A549 (cell line): ENCODE measurements at regions not wholly inside any gene's neighbourhood (a gene's known extent, or its start where the extent isn't known, plus 50 kb on each side); places are given as distances from the start of the nearest gene placed in this dataset.

ENCODE experiments used
- ATAC-seq, 2 experiments: fragments of 200-7000 bp in 1 of 2; fragments of >200 bp in 1 of 2; cut with Nextera tagmentation in 1 of 2; cut with Tn5 transposase in 1 of 2; 3 replicates each; pipeline versions ENCODE4 v1.8.0 to v1.9.1; 2018 to 2020; ENCODE audit warnings: mild to moderate bottlenecking in 1 of 2, moderate library complexity in 1 of 2
- CTCF ChIA-PET: fragments of 300-600 bp; sonication (Branson Sonifier 250); formaldehyde crosslinking; extraction: SDS; loops from one replicate; lab custom pipeline; 2021; ENCODE audit warnings: antibody characterized with exemption, inconsistent platforms; lab: Yijun Ruan, JAX
- POLR2A ChIA-PET: fragments of 350-600 bp; formaldehyde crosslinking; extraction: SDS; loops from one replicate; lab custom pipeline; 2021; ENCODE audit warnings: antibody characterized with exemption, inconsistent platforms; lab: Yijun Ruan, JAX
- DNase-seq, 2 experiments: peaks; one replicate each; pipeline versions ENCODE4 v3.0.0 to v3.0.0-alpha.2; 2011 to 2016; ENCODE audit warnings: low read depth in 1 of 2, low spot score in 1 of 2
- FAIRE-seq: peaks from 2 replicates; lab custom pipeline; 2011; peaks lifted over from hg19 to GRCh38; lab: Jason Lieb, UNC
- H3K27ac ChIP-seq, 2 experiments: fragments of >200 bp; sonication (Bioruptor Twin); formaldehyde crosslinking; 3 replicates each; pipeline ENCODE4 v1.5.1; 2016 to 2017
- H3K4me1 ChIP-seq: fragments of >200 bp; sonication (Bioruptor Twin); formaldehyde crosslinking; 3 replicates; pipeline ENCODE4 v1.6.1; 2016
- H3K4me2 ChIP-seq: fragments of >200 bp; sonication (Bioruptor Twin); formaldehyde crosslinking; 3 replicates; pipeline ENCODE4 v1.6.1; 2016
- H3K4me3 ChIP-seq: fragments of >200 bp; sonication (Bioruptor Twin); formaldehyde crosslinking; 3 replicates; pipeline ENCODE4 v1.5.1; 2016
- H3K9me3 ChIP-seq: fragments of >200 bp; sonication (Bioruptor Twin); formaldehyde crosslinking; 3 replicates; pipeline ENCODE4 v1.6.1; 2016
- ATOH8 ChIP-seq: fragments of 250-450 bp; sonication (Bioruptor Pico); IDR thresholded peaks from 2 replicates; pipeline ENCODE4 v1.5.0; 2020; ENCODE audit warnings: low read depth, mild to moderate bottlenecking, moderate library complexity
- BCL3 ChIP-seq: fragments of >200 bp; sonication (Bioruptor Twin); formaldehyde crosslinking; IDR thresholded peaks from 3 replicates; pipeline ENCODE4 v1.6.1; 2016
- CBX8 ChIP-seq: fragments of 200-600 bp; sonication (generic); IDR thresholded peaks from 2 replicates; pipeline ENCODE4 v1.6.1; 2016
- CEBPB ChIP-seq, 2 experiments: fragments of >200 bp in 1 of 2; sonication (Bioruptor Twin) in 1 of 2; formaldehyde crosslinking in 1 of 2; IDR thresholded peaks; 2 replicates each; pipeline ENCODE4 v1.6.1; 2012 to 2016
- CHD2 ChIP-seq: fragments of 150-350 bp; IDR thresholded peaks from 2 replicates; pipeline ENCODE4 v1.6.1; 2014; ENCODE audit warnings: low read length; ENCODE audit not compliant: partially characterized antibody
- CHD4 ChIP-seq: fragments of 200-600 bp; sonication (generic); IDR thresholded peaks from 2 replicates; pipeline ENCODE4 v1.6.1; 2016; ENCODE audit warnings: antibody characterized with exemption, mild to moderate bottlenecking, borderline replicate concordance
- CTCF ChIP-seq: fragments of >200 bp; sonication (Bioruptor Twin); formaldehyde crosslinking; IDR thresholded peaks from 3 replicates; pipeline ENCODE4 v1.5.1; 2016
- FOXS1 ChIP-seq: fragments of 250-450 bp; sonication (Bioruptor Pico); IDR thresholded peaks from 2 replicates; pipeline ENCODE4 v1.5.0; 2020; ENCODE audit warnings: mild to moderate bottlenecking, moderate library complexity
- HEYL ChIP-seq: fragments of 250-450 bp; sonication (Bioruptor Pico); IDR thresholded peaks from 2 replicates; pipeline ENCODE4 v1.8.0; 2021; ENCODE audit warnings: mild to moderate bottlenecking, moderate library complexity
- HOXA7 ChIP-seq: fragments of 250-450 bp; sonication (Bioruptor Pico); IDR thresholded peaks from 2 replicates; pipeline ENCODE4 v1.5.0; 2020; ENCODE audit warnings: mild to moderate bottlenecking, moderate library complexity
- HOXB5 ChIP-seq: fragments of 250-450 bp; sonication (Bioruptor Pico); IDR thresholded peaks from 2 replicates; pipeline ENCODE4 v1.5.0; 2020; ENCODE audit warnings: mild to moderate bottlenecking, moderate library complexity
- JUN ChIP-seq, 2 experiments: fragments of >200 bp; sonication (Bioruptor Twin); formaldehyde crosslinking; IDR thresholded peaks; 2 replicates in 1 of 2; 3 replicates in 1 of 2; pipeline ENCODE4 v1.6.1; 2016 to 2017
- JUNB ChIP-seq: fragments of >200 bp; sonication (Bioruptor Twin); formaldehyde crosslinking; IDR thresholded peaks from 2 replicates; pipeline ENCODE4 v1.6.1; 2016
- KDM5A ChIP-seq: fragments of 200-600 bp; sonication (generic); IDR thresholded peaks from 2 replicates; pipeline ENCODE4 v1.6.1; 2016; ENCODE audit warnings: antibody characterized with exemption, mild to moderate bottlenecking
- MAFK ChIP-seq: fragments of 450-650 bp; IDR thresholded peaks from 2 replicates; pipeline ENCODE4 v1.6.1; 2014; ENCODE audit not compliant: partially characterized antibody
- MAZ ChIP-seq: fragments of 150-350 bp; IDR thresholded peaks from 2 replicates; pipeline ENCODE4 v1.6.1; 2014; ENCODE audit warnings: antibody characterized with exemption, low read depth, low read length, borderline replicate concordance
- MYC ChIP-seq: IDR thresholded peaks from 2 replicates; pipeline ENCODE4 v1.6.1; 2012; ENCODE audit warnings: mild to moderate bottlenecking, inconsistent platforms, low read length, improper control_type of control experiment, borderline replicate concordance
- NR3C1 ChIP-seq: fragments of >200 bp; sonication (Bioruptor Twin); formaldehyde crosslinking; IDR thresholded peaks from 3 replicates; pipeline ENCODE4 v1.6.1; 2017
- PHF8 ChIP-seq: fragments of 200-600 bp; sonication (generic); IDR thresholded peaks from 2 replicates; pipeline ENCODE4 v1.6.1; 2016; ENCODE audit warnings: low read depth, mild to moderate bottlenecking, antibody characterized with exemption, moderate library complexity, borderline replicate concordance
- RAD21 ChIP-seq, 2 experiments: fragments of >200 bp in 1 of 2; sonication (Bioruptor Twin) in 1 of 2; formaldehyde crosslinking in 1 of 2; IDR thresholded peaks in 1 of 2; conservative IDR thresholded peaks in 1 of 2; 2 replicates in 1 of 2; 3 replicates in 1 of 2; pipeline ENCODE4 v1.6.1; 2012 to 2018; ENCODE audit warnings: inconsistent platforms in 1 of 2
- RCOR1 ChIP-seq: fragments of 150-350 bp; IDR thresholded peaks from 2 replicates; pipeline ENCODE4 v1.6.1; 2014; ENCODE audit warnings: antibody characterized with exemption, low read length, low read depth
- RFX5 ChIP-seq: fragments of 450-650 bp; IDR thresholded peaks from 2 replicates; pipeline ENCODE4 v1.7.1; 2014; ENCODE audit warnings: antibody characterized with exemption, mild to moderate bottlenecking, moderate library complexity
- ZFP36 ChIP-seq: fragments of 450-650 bp; IDR thresholded peaks from 2 replicates; pipeline ENCODE4 v1.6.1; 2014; ENCODE audit warnings: borderline replicate concordance; ENCODE audit not compliant: partially characterized antibody
- ZSCAN20 ChIP-seq: fragments of 250-450 bp; sonication (Bioruptor Pico); IDR thresholded peaks from 2 replicates; pipeline ENCODE4 v1.8.0; 2022; ENCODE audit warnings: mild to moderate bottlenecking, moderate library complexity
- WGBS: methylation state at CpG from one replicate; pipeline ENCODE4 v1.1.6; 2017; ENCODE audit errors: missing lambda C conversion rate; 5-methylcytosine and 5-hydroxymethylcytosine counted together

GRCh38 chr5:143506836-143507552 is 103.5 kb upstream of the NR3C1 start (continued):
- TF ChIP-seq FOXS1: peak; percentile 63; the same call in 1 of the 2 replicates
- TF ChIP-seq JUNB: peak; percentile 94
- no peak for TF ChIP-seq CBX8
- TF ChIP-seq BCL3: peak; percentile 94; the same call in 2 of the 3 replicates
- peak; percentile 62; the same call in 1 of the 2 replicates for TF ChIP-seq HOXA7 (CRISPR knock-in tag)
- peak; percentile 93 to 98 for TF ChIP-seq CEBPB (IDR thresholded peaks at IDR 0.05)
- TF ChIP-seq RAD21 (conservative IDR thresholded peaks at IDR 0.05 in 1 of 2, IDR thresholded peaks at IDR 0.05 in 1 of 2): peak; percentile 65 to 76; a peak in 4 of 5 replicates
- peak; percentile 80 for TF ChIP-seq HOXB5 (CRISPR knock-in tag)
- TF ChIP-seq CTCF: peak; percentile 35; the same call in 2 of the 3 replicates
- TF ChIP-seq, all 56 proteins: peak for 19

DNA sequence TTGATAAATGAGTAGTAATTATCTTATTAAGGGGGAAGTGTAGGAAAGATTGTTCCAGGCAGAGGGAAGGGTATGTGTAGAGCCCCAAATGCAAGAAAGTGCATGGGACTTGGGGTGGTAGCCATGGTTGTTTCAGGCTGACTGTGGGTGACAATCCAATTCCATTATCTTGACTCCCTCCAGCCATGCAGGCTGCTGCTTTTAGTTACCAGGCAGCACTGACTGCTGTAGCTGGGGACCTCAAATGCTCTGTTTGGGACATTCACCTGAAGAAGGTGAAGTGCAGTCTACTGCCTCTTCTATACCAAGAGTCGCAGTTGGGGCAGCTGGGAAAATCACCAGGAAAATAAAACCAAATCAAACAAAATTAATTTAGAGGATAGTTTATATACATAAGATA is 102.4 kb upstream of the NR3C1 start:
- Histone ChIP-seq H3K27ac (peak overlapping the region; percentile 96), H3K4me1 (peaks cover 53% of the 10 kb centered on the region)
- 93% methylated on average over 1 of the region's 1 CpG for WGBS
- no peak for TF ChIP-seq MYC
- TF ChIP-seq HEYL (CRISPR knock-in tag): no peak
- TF ChIP-seq KDM5A: no peak
- TF ChIP-seq ZFP36: no peak
- no peak for TF ChIP-seq MAZ
- no peak for TF ChIP-seq CHD2
- no peak for TF ChIP-seq CHD4
- TF ChIP-seq HOXA7 (CRISPR knock-in tag): no peak
- no peak for TF ChIP-seq JUN (IDR thresholded peaks at IDR 0.05)
- no peak for TF ChIP-seq PHF8
- no peak for TF ChIP-seq JUNB
- no peak for TF ChIP-seq MAFK
- no peak for TF ChIP-seq RFX5
- TF ChIP-seq, all 56 proteins: peak for 0
- Histone ChIP-seq H3K9me3 (peaks cover 11% of the 10 kb centered on the region), H3K4me3 (no peak overlapping the region), H3K4me2 (peak overlapping the region; percentile 80)
- DNase-seq (no peak), ATAC-seq (no peak), FAIRE-seq (no peak)
- ChIA-PET POLR2A (interaction anchor here (1.5 to 2.8 kb wide), 2 partner anchors 10 to 89 kb away, joined by 3 to 20 read pairs; no protein-coding TSS in a partner anchor), CTCF (interaction anchor here (0.7 to 3.6 kb wide), 8 partner anchors 9 to 503 kb away, joined by 3 to 17 read pairs (median 4); partner anchors contain the start of gene NR3C1)

DNA sequence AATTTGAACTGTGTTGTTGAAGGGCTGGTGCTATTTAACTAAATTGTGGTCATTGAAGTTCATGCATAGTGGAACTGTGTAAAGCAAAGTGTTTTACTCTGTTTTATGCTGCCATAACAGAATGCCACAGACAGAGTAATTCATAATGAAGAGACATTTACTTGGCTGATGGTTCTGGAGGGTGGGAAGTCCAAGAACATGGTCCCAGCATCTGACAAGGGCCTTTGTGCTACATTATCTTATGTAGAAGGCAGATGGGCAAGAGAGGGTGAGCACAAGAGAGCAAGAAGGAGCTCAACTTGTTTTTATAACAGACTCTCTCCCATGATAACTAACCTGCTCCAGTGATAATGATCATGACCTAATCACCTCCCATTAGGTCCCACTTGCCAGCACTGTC is 101.9 kb upstream of the NR3C1 start:
- H3K9me3 ChIP-seq: peaks cover 11% of the 10 kb centered on the region
- FAIRE-seq (no peak), DNase-seq (no peak), ATAC-seq (no peak)
- TF ChIP-seq NR3C1: no peak
- TF ChIP-seq ATOH8: no peak
- TF ChIP-seq RCOR1: no peak
- no peak for TF ChIP-seq PHF8
- TF ChIP-seq ZSCAN20 (CRISPR knock-in tag): no peak
- no peak overlapping the region for H3K4me2 ChIP-seq
- CTCF ChIA-PET: interaction anchor here (0.8 to 3.6 kb wide), 7 partner anchors 11 to 503 kb away, joined by 3 to 17 read pairs (median 3); partner anchors contain the start of gene NR3C1
- no peak overlapping the region for H3K4me3 ChIP-seq
- peaks cover 55% of the 10 kb centered on the region for H3K4me1 ChIP-seq
- POLR2A ChIA-PET: interaction anchor here (1.5 kb wide), 1 partner anchor 10 kb away, joined by 3 read pairs; no protein-coding TSS in a partner anchor
- H3K27ac ChIP-seq: peak overlapping the region; percentile 96
